Urothelium cell line (cell line): ENCODE measurements at regions not wholly inside any gene's neighbourhood (a gene's known extent, or its start where the extent isn't known, plus 50 kb on each side); places are given as distances from the start of the nearest gene placed in this dataset.

Source experiments
- DNase-seq: peaks from one replicate; pipeline ENCODE4 v3.0.0; 2011; ENCODE audit warnings: low spot score, mixed read lengths
- FAIRE-seq: peaks from 2 replicates; lab custom pipeline; 2011; peaks lifted over from hg19 to GRCh38; lab: Jason Lieb, UNC

- DNase-seq = peak; percentile 25
- FAIRE-seq = no peak
Measured at GRCh38 chr12:130070126-130070611, 92.1 kb upstream of the FZD10 start.

GRCh38 chr12:130073721-130074120 lies 88.5 kb upstream of the FZD10 start:
- DNase-seq (no peak), FAIRE-seq (no peak)

- FAIRE-seq = no peak
Measured at GRCh38 chr12:130074661-130075406, 87.4 kb upstream of the FZD10 start.

GRCh38 chr12:130075497-130076076 lies 86.7 kb upstream of the FZD10 start:
- FAIRE-seq = no peak

More at GRCh38 chr12:130074661-130075406, 87.4 kb upstream of the FZD10 start:
- DNase-seq = no peak

GRCh38 chr12:130076126-130076525 lies 86.1 kb upstream of the FZD10 start:
- DNase-seq = no peak
- FAIRE-seq = no peak

More at GRCh38 chr12:130075497-130076076, 86.7 kb upstream of the FZD10 start:
- DNase-seq = no peak

GRCh38 chr12:130076752-130077151 lies 85.5 kb upstream of the FZD10 start:
- no peak for FAIRE-seq
- DNase-seq = no peak

GRCh38 chr12:130078852-130079251 lies 83.4 kb upstream of the FZD10 start:
- DNase-seq (no peak), FAIRE-seq (no peak)

- FAIRE-seq = peak; percentile 13
- peak; percentile 17 for DNase-seq
Measured at GRCh38 chr12:130079279-130079678, 83.0 kb upstream of the FZD10 start.

GRCh38 chr12:130080205-130080604 lies 82.1 kb upstream of the FZD10 start:
- DNase-seq (no peak), FAIRE-seq (no peak)

- no peak for DNase-seq
- no peak for FAIRE-seq
Measured at GRCh38 chr12:130081117-130081805, 81.0 kb upstream of the FZD10 start.

GRCh38 chr12:130083002-130083401 lies 79.3 kb upstream of the FZD10 start:
- FAIRE-seq = no peak

GRCh38 chr12:130083734-130084133 lies 78.5 kb upstream of the FZD10 start:
- FAIRE-seq (no peak), DNase-seq (no peak)

More at GRCh38 chr12:130083002-130083401, 79.3 kb upstream of the FZD10 start:
- no peak for DNase-seq

- no peak for DNase-seq
- no peak for FAIRE-seq
Measured at GRCh38 chr12:130084359-130084758, 77.9 kb upstream of the FZD10 start.

- no peak for FAIRE-seq
- no peak for DNase-seq
Measured at GRCh38 chr12:130086248-130086647, 76.0 kb upstream of the FZD10 start.

- DNase-seq (no peak), FAIRE-seq (no peak)
Measured at GRCh38 chr12:130086797-130087196, 75.5 kb upstream of the FZD10 start.

- DNase-seq = no peak
Measured at GRCh38 chr12:130087222-130087621, 75.0 kb upstream of the FZD10 start.

GRCh38 chr12:130088504-130088903 lies 73.8 kb upstream of the FZD10 start:
- FAIRE-seq = no peak
- DNase-seq = no peak

More at GRCh38 chr12:130087222-130087621, 75.0 kb upstream of the FZD10 start:
- FAIRE-seq = no peak

- no peak for DNase-seq
- no peak for FAIRE-seq
Measured at GRCh38 chr12:130090542-130090941, 71.7 kb upstream of the FZD10 start.

- FAIRE-seq = no peak
- DNase-seq = no peak
Measured at GRCh38 chr12:130093380-130093779, 68.9 kb upstream of the FZD10 start.

- FAIRE-seq (no peak), DNase-seq (no peak)
Measured at GRCh38 chr12:130097342-130097741, 64.9 kb upstream of the FZD10 start.

- FAIRE-seq (no peak), DNase-seq (no peak)
Measured at GRCh38 chr12:130097798-130098255, 64.4 kb upstream of the FZD10 start.
